BE2C (cell line): ENCODE measurements at regions not wholly inside any gene's neighbourhood (a gene's known extent, or its start where the extent isn't known, plus 50 kb on each side); places are given as distances from the start of the nearest gene placed in this dataset.
A peak's percentile ranks its signal among the peaks of the same experiment; 100 is the strongest.

Source experiments
- DNase-seq: peaks from one replicate; pipeline ENCODE4 v3.0.0-alpha.2; 2020
- H3K27me3 ChIP-seq: fragments of 250-450 bp; sonication (Bioruptor Pico); 2 replicates; pipeline ENCODE4 v1.5.1; 2020; ENCODE audit warnings: mild to moderate bottlenecking
- H3K36me3 ChIP-seq: fragments of 250-450 bp; sonication (Bioruptor Pico); 2 replicates; pipeline ENCODE4 v1.5.1; 2020; ENCODE audit warnings: mild to moderate bottlenecking
- H3K4me1 ChIP-seq: fragments of 250-450 bp; sonication (Bioruptor Pico); 2 replicates; pipeline ENCODE4 v1.5.1; 2020
- H3K4me3 ChIP-seq: 2 replicates; pipeline ENCODE4 v1.5.1; 2011; ENCODE audit warnings: low read depth, low read length
- H3K9me3 ChIP-seq: fragments of 250-450 bp; sonication (Bioruptor Pico); 2 replicates; pipeline ENCODE4 v1.5.1; 2020
- CTCF ChIP-seq: IDR thresholded peaks from 2 replicates; pipeline ENCODE4 v1.5.1; 2012; ENCODE audit warnings: mild to moderate bottlenecking, low read depth, low read length

- peaks cover 7% of the 10 kb centered on the region for H3K27me3 ChIP-seq
- no peak for DNase-seq
- no peak for TF ChIP-seq CTCF
- H3K4me3 ChIP-seq: no peak overlapping the region
- no peaks in the 10 kb centered on the region; the same call in 1 of the 2 replicates for H3K9me3 ChIP-seq
- H3K36me3 ChIP-seq: no peaks in the 10 kb centered on the region
- no peaks in the 10 kb centered on the region for H3K4me1 ChIP-seq
Measured at GRCh38 chr13:111503905-111504695, 183.7 kb downstream of the TEX29 start.

- Histone ChIP-seq H3K4me1 (no peaks in the 10 kb centered on the region), H3K4me3 (no peak overlapping the region), H3K9me3 (no peaks in the 10 kb centered on the region; the same call in 1 of the 2 replicates), H3K36me3 (no peaks in the 10 kb centered on the region), H3K27me3 (peaks cover 17% of the 10 kb centered on the region)
- no peak for DNase-seq
- TF ChIP-seq CTCF: peak; percentile 50
Measured at GRCh38 chr13:111505175-111505777, 184.8 kb downstream of the TEX29 start.

GRCh38 chr13:111506125-111506524, 185.7 kb downstream of the TEX29 start:
- Histone ChIP-seq H3K4me1 (no peaks in the 10 kb centered on the region), H3K4me3 (no peak overlapping the region), H3K9me3 (no peaks in the 10 kb centered on the region; the same call in 1 of the 2 replicates), H3K27me3 (peaks cover 23% of the 10 kb centered on the region), H3K36me3 (no peaks in the 10 kb centered on the region)
- TF ChIP-seq CTCF: no peak
- DNase-seq: no peak

GRCh38 chr13:111506621-111507020, 186.2 kb downstream of the TEX29 start:
- DNase-seq: no peak
- Histone ChIP-seq H3K27me3 (peaks cover 28% of the 10 kb centered on the region), H3K4me1 (no peaks in the 10 kb centered on the region), H3K36me3 (no peaks in the 10 kb centered on the region), H3K9me3 (no peaks in the 10 kb centered on the region; the same call in 1 of the 2 replicates), H3K4me3 (no peak overlapping the region)
- TF ChIP-seq CTCF: no peak

- Histone ChIP-seq H3K27me3 (peaks cover 39% of the 10 kb centered on the region), H3K4me1 (no peaks in the 10 kb centered on the region), H3K9me3 (no peaks in the 10 kb centered on the region; the same call in 1 of the 2 replicates), H3K36me3 (no peaks in the 10 kb centered on the region), H3K4me3 (no peak overlapping the region)
- no peak for TF ChIP-seq CTCF
- no peak for DNase-seq
Measured at GRCh38 chr13:111508164-111508870, 187.9 kb downstream of the TEX29 start.
